HG03354 (cell line): ENCODE measurements at regions not wholly inside any gene's neighbourhood (a gene's known extent, or its start where the extent isn't known, plus 50 kb on each side); places are given as distances from the start of the nearest gene placed in this dataset.

Experiments
- ATAC-seq: cut with Tn5 transposase; IDR thresholded peaks from one replicate; pipeline ENCODE4 v1.9.1; 2021; ENCODE audit warnings: mild to moderate bottlenecking; ENCODE audit not compliant: unreplicated experiment, poor library complexity, severe bottlenecking

DNA sequence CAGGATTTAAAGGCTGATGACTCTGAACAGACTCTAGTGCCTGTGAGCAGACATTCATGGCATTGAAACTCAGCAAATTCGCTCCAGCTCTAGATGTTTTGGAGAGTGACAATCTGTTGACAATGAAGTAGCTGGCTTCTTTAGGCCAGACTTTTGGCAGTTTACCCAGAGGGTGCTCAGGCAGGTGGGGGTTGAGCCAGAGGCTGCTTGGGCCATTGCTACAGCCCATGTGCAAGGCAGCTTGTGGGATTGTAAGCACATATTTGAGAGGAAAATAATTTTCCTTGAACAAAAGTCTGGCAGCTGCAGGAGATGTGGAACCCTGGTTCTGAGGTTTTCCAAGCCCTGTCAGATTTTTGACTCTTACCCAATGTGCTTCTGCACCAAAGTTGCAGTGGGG is 311.6 kb downstream of the CDC5L start:
- ATAC-seq: no peak

- no peak for ATAC-seq
These were observed 312.3 kb downstream of the CDC5L start for GRCh38 chr6:44699851-44700250.

DNA sequence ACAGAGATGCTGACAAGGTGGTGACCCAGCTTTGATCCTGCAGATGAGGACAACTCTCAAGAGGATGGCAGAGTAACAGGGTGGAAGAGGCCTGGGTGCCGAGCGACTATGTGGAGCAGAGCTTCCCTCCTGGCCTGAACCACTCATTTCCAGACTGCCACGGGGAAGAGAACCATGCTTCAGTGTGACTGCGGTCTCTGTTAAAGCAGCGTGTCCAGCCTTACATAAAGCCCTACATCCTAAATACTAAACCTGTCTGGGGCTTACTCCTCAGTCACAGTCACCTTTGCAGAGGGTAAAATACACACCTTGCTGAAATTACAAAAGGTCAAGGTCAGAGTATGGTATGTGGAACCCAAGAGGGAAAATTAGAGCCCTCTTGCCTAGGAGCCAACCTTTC is 312.9 kb downstream of the CDC5L start:
- no peak for ATAC-seq

DNA sequence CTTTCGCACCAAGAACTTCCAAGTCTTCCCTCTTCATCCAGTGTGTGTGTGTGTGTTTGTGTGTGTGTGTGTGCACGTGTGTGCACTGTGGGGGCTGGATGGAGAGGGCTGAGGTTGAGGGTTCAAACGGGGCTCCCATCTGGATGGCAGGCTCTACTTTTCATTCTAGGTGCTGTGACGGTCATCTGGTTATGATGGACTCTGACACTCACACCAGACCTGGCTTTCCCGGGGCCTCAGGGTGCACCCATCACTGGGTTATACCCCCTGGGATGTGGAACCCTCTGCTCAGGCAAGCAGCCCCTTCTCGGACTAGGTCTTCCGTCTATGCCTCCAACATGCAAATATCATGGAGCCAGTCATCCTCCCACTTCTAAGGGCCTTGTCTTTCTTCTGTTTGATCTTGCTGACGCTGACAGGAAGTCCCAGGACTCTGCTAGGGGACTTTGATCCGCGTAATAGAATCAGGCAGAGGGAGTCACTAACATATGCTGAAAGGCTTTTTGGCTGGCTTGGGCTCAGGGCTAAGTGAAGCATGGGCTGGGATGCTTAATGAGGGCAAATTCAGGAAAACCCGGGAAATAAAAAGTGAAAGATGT is 313.6 kb downstream of the CDC5L start:
- no peak for ATAC-seq

- no peak for ATAC-seq
These were observed 314.2 kb downstream of the CDC5L start for GRCh38 chr6:44701637-44702101.

GRCh38 chr6:44702292-44702691 is 314.8 kb downstream of the CDC5L start:
- no peak for ATAC-seq

- ATAC-seq: no peak
These were observed 317.0 kb downstream of the CDC5L start for GRCh38 chr6:44704240-44705150.

DNA sequence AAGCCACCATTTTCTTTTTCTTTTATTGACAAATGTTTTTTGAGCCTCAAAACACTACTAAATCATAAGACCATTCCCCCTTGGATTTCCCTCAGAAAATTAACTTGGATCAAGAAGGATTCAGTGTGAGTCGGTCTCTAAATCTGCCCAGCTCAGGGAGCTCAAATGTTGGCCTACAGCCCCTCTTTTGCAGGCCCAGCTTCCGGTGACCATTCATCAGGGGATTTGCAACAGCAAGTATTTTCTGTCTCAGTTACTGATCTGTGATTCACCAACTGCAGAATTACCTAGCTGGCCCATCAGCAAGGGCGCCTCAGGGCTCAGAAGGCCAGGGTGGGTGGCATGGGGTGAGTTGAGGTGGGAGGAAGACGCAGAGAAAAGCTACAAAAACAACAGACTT is 318.1 kb downstream of the CDC5L start:
- no peak for ATAC-seq

GRCh38 chr6:44706011-44706410 is 318.5 kb downstream of the CDC5L start:
- no peak for ATAC-seq

GRCh38 chr6:44708208-44708607 is 320.7 kb downstream of the CDC5L start:
- ATAC-seq: no peak

GRCh38 chr6:44712353-44713111 is 325.0 kb downstream of the CDC5L start:
- ATAC-seq: no peak

- ATAC-seq: no peak
These were observed 327.7 kb downstream of the CDC5L start for GRCh38 chr6:44715188-44715587.

DNA sequence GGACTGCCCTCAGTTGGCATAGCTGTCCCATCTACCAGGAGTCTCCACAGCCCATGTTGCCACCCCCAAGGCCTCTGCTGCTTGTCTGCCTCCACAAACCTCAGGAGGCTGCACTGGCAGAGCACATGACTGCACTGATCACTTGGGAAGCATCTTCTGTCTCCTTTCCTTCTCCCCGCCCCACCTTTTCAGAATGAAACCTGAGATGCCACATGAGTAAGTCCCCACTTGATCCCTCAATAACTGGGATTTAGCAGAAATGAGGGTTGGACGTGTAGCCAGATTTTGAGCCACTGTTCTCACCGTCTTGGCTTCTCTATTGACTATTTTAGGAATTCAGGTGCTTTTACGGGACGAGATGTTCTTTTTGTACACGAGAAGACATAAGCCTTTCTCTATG is 328.4 kb downstream of the CDC5L start:
- ATAC-seq: no peak

DNA sequence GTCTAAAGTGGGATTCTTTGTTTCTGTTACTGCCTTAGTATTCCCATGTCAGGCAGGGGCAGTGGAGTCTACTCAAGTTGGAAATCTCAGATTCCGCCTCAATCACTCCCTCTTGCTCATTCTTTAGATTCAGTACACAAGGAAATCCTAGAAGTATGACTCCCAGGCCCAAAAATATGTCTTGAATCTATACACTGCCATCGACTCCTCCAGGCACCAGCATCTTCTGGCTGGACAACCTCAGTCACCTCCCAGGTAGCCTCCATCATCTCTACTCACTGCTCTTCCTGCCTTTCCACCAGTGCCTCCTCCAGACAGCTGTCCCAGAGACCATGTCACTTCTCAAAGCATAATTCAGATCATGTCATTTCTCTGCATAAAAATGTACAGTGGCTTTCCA is 329.9 kb downstream of the CDC5L start:
- ATAC-seq: no peak

DNA sequence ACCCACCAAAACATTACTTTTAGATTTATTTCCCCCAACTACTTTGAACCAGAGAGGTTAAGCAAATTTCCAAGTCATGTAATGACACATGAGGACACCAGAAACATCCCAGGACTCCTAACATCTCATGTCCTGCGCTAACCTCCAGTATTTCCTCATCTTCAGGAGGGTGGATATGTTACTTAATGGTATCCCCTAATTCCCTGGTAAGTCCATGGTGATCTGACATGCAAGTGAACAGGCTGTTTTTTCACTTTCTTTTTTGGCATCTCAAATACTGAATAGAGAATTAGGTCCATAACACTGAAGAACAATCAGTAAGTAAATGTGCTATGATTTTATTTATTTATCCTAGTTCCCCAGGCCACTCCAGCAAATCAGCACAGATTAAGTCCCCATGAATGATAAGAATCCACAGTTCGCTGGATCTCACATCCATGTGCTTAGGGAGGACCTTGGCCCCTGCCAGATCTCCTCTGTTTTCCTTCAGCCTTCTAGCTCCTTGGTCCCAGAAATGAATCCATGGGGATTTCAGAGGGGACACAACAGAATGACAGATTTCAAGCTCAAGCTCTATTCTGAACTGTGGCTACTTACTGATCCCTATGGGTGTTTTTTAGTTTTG is 334.6 kb downstream of the CDC5L start:
- no peak for ATAC-seq

DNA sequence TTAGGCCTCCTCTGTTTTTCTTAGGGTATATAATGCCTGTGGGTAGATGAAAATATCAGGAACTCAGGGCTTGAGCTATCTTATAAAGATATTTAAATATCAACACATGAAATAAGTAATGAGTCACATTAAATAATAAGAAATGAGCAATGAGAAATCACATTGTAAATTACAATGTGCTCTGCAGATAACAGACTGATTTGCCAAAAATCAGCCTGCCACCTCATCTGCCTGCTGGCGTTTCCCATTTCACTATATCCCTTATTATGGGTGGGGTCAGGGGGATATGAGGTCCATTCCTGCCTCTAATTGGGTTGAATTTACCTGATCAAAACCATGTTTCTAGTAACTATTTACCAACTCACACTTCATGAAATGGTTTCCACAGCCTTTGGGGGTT is 335.2 kb downstream of the CDC5L start:
- ATAC-seq: no peak

DNA sequence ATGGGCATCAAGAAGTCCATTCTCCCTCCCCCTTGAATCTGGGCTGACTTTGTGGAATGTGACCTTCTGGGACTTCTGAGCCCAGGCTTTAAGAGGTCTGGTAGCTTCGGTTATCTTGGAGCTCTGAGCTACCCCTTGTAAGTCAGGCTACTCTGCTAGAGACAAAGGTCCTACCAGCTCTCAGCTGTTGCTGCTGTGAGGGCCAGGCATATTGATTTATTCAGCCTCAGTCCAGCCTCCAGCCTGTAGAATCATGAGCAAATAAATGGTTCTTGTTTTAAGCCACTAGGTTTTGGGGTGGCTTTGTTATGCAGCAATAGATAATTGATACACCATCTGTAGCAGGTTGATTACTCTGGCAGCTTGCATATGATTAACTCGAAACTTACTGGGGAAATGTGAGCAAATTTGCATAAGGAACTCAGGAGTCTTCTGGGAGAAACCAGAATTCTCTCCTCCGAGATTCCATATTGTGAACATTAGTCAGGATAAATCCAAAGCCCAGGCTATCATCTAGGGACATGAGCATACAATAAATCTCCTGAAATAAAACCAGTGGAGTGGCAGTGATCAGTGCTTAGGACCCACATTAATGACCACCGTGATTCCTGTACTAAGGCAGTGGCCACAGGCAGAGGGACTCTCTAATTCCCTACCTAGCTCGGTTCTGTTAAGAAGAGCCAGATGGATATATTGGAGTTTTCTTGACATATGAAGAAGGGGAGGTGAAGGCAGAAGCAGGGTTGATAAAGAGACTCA is 336.1 kb downstream of the CDC5L start:
- no peak for ATAC-seq

- ATAC-seq: no peak
These were observed 337.6 kb downstream of the CDC5L start for GRCh38 chr6:44725070-44725469.
